Prostate gland (tissue), 2 donors: ENCODE measurements at regions not wholly inside any gene's neighbourhood (a gene's known extent, or its start where the extent isn't known, plus 50 kb on each side); places are given as distances from the start of the nearest gene placed in this dataset.

Source experiments
- POLR2A ChIP-seq: fragments of 450-650 bp; IDR thresholded peaks from one replicate; pipeline ENCODE4 v1.6.1; 2016; ENCODE audit warnings: antibody characterized with exemption, mild to moderate bottlenecking
- TF ChIP-seq, protein P1 (sequence below), 4 experiments: fragments of 200-600 bp in 2 of 4; fragments of 450-650 bp in 2 of 4; sonication (generic) in 2 of 4; IDR thresholded peaks; 1 replicate in 3 of 4; 2 replicates in 1 of 4; pipeline ENCODE4 v1.5.1; 2016 to 2019; ENCODE audit warnings: antibody characterized with exemption in 4 of 4, mild to moderate bottlenecking in 2 of 4, moderate library complexity in 2 of 4

- TF ChIP-seq POLR2A: no peak
- TF ChIP-seq, protein P1, sequence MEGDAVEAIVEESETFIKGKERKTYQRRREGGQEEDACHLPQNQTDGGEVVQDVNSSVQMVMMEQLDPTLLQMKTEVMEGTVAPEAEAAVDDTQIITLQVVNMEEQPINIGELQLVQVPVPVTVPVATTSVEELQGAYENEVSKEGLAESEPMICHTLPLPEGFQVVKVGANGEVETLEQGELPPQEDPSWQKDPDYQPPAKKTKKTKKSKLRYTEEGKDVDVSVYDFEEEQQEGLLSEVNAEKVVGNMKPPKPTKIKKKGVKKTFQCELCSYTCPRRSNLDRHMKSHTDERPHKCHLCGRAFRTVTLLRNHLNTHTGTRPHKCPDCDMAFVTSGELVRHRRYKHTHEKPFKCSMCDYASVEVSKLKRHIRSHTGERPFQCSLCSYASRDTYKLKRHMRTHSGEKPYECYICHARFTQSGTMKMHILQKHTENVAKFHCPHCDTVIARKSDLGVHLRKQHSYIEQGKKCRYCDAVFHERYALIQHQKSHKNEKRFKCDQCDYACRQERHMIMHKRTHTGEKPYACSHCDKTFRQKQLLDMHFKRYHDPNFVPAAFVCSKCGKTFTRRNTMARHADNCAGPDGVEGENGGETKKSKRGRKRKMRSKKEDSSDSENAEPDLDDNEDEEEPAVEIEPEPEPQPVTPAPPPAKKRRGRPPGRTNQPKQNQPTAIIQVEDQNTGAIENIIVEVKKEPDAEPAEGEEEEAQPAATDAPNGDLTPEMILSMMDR (IDR thresholded peaks at IDR 0.05): no peak
These were observed 1010.9 kb downstream of the KCNJ18 start for GRCh38 chr17:22703204-22703603.
